Osteoblast (primary cell): ENCODE measurements at regions not wholly inside any gene's neighbourhood (a gene's known extent, or its start where the extent isn't known, plus 50 kb on each side); places are given as distances from the start of the nearest gene placed in this dataset.

ENCODE experiments used
- DNase-seq: peaks from one replicate; pipeline ENCODE4 v3.0.0; 2011; ENCODE audit warnings: low spot score, mixed read lengths; ENCODE audit not compliant: insufficient read length; ENCODE audit errors: missing footprints
- H2AFZ ChIP-seq: 2 replicates; pipeline ENCODE4 v1.6.0; 2011; ENCODE audit warnings: mild to moderate bottlenecking, low read length
- H3K27ac ChIP-seq: 2 replicates; pipeline ENCODE4 v1.5.1; 2011; ENCODE audit warnings: mild to moderate bottlenecking, low read depth, low read length, moderate library complexity
- H3K27me3 ChIP-seq: 2 replicates; pipeline ENCODE4 v1.6.0; 2012; ENCODE audit warnings: mild to moderate bottlenecking, control low read depth, inconsistent platforms, low read length, moderate library complexity; ENCODE audit not compliant: insufficient read depth
- H3K36me3 ChIP-seq: 2 replicates; pipeline ENCODE4 v1.5.1; 2011; ENCODE audit warnings: mild to moderate bottlenecking, low read length, control low read depth, moderate library complexity; ENCODE audit not compliant: insufficient read depth
- H3K4me1 ChIP-seq: 2 replicates; pipeline ENCODE4 v1.5.1; 2011; ENCODE audit warnings: mild to moderate bottlenecking, low read length, control low read depth, moderate library complexity; ENCODE audit not compliant: insufficient read depth
- H3K4me2 ChIP-seq: 2 replicates; pipeline ENCODE4 v1.6.0; 2011; ENCODE audit warnings: mild to moderate bottlenecking, low read length; ENCODE audit not compliant: insufficient read depth
- H3K4me3 ChIP-seq: fragments of 200-600 bp; sonication (generic); 3 replicates; pipeline ENCODE4 v1.5.1; 2012; ENCODE audit warnings: mild to moderate bottlenecking, low read length, inconsistent platforms; ENCODE audit not compliant: insufficient read depth
- H3K79me2 ChIP-seq: 2 replicates; pipeline ENCODE4 v1.6.0; 2012; ENCODE audit warnings: mild to moderate bottlenecking, low read length, control low read depth, inconsistent platforms; ENCODE audit not compliant: insufficient read depth
- H3K9me3 ChIP-seq: 2 replicates; pipeline ENCODE4 v1.5.1; 2011; ENCODE audit warnings: low read depth, low read length, control low read depth
- H4K20me1 ChIP-seq: 2 replicates; pipeline ENCODE4 v1.6.0; 2012; ENCODE audit warnings: mild to moderate bottlenecking, low read length, control low read depth; ENCODE audit not compliant: insufficient read depth
- CTCF ChIP-seq: IDR thresholded peaks from 2 replicates; pipeline ENCODE4 v1.5.1; 2011; ENCODE audit warnings: mild to moderate bottlenecking, low read depth, low read length, moderate library complexity; ENCODE audit errors: extremely low read depth

- no peak overlapping the region for H2AFZ ChIP-seq
- no peaks in the 10 kb centered on the region for H3K9me3 ChIP-seq
- TF ChIP-seq CTCF, result no peak
- H3K27ac ChIP-seq, result no peak overlapping the region
- H3K79me2 ChIP-seq, result no peaks in the 10 kb centered on the region
- H3K36me3 ChIP-seq, result no peaks in the 10 kb centered on the region
- H3K4me2 ChIP-seq, result no peak overlapping the region
- no peaks in the 10 kb centered on the region for H4K20me1 ChIP-seq
- DNase-seq, result no peak
- H3K27me3 ChIP-seq, result peaks cover 4% of the 10 kb centered on the region
- peaks cover 7% of the 10 kb centered on the region for H3K4me1 ChIP-seq
- no peak overlapping the region for H3K4me3 ChIP-seq
Measured at GRCh38 chr11:113531083-113531482, 55.9 kb upstream of the DRD2 start.

- DNase-seq, result no peak
- H3K36me3 ChIP-seq, result no peaks in the 10 kb centered on the region
- H3K27ac ChIP-seq, result no peak overlapping the region
- no peaks in the 10 kb centered on the region for H3K79me2 ChIP-seq
- no peak overlapping the region for H3K4me2 ChIP-seq
- no peak for TF ChIP-seq CTCF
- H3K4me1 ChIP-seq, result peaks cover 7% of the 10 kb centered on the region
- no peaks in the 10 kb centered on the region for H4K20me1 ChIP-seq
- H3K4me3 ChIP-seq, result no peak overlapping the region
- H2AFZ ChIP-seq, result no peak overlapping the region
- no peaks in the 10 kb centered on the region for H3K9me3 ChIP-seq
- H3K27me3 ChIP-seq, result peaks cover 4% of the 10 kb centered on the region
Measured at GRCh38 chr11:113529606-113530005, 54.4 kb upstream of the DRD2 start.

- no peaks in the 10 kb centered on the region for H3K9me3 ChIP-seq
- H4K20me1 ChIP-seq, result no peaks in the 10 kb centered on the region
- H3K27me3 ChIP-seq, result peaks cover 2% of the 10 kb centered on the region
- no peaks in the 10 kb centered on the region for H3K36me3 ChIP-seq
- H3K79me2 ChIP-seq, result no peaks in the 10 kb centered on the region
- TF ChIP-seq CTCF, result no peak
- H2AFZ ChIP-seq, result no peak overlapping the region
- H3K4me1 ChIP-seq, result peaks cover 7% of the 10 kb centered on the region
- H3K4me2 ChIP-seq, result no peak overlapping the region
- no peak for DNase-seq
- no peak overlapping the region for H3K4me3 ChIP-seq
- H3K27ac ChIP-seq, result no peak overlapping the region
Measured at GRCh38 chr11:113528982-113529381, 53.8 kb upstream of the DRD2 start.

GRCh38 chr11:113526521-113526920 lies 51.3 kb upstream of the DRD2 start:
- no peak for TF ChIP-seq CTCF
- Histone ChIP-seq H3K4me2 (no peak overlapping the region), H3K9me3 (no peaks in the 10 kb centered on the region), H3K36me3 (no peaks in the 10 kb centered on the region), H4K20me1 (no peaks in the 10 kb centered on the region), H2AFZ (no peak overlapping the region), H3K27ac (no peak overlapping the region), H3K27me3 (peaks cover 2% of the 10 kb centered on the region), H3K4me1 (peaks cover 7% of the 10 kb centered on the region), H3K4me3 (no peak overlapping the region), H3K79me2 (no peaks in the 10 kb centered on the region)
- no peak for DNase-seq
